ENCODE measurements at regions not wholly inside any gene's neighbourhood (a gene's known extent, or its start where the extent isn't known, plus 50 kb on each side); places are given as distances from the start of the nearest gene placed in this dataset.

- intact Hi-C loops (cut with micrococcal nuclease; ENCODE audit: unreplicated experiment): no loop called here
- BruUV-seq (replicated peaks): no TSS peak
- Histone ChIP-seq H4K20me1 (ENCODE audit: control insufficient read depth, insufficient read depth) (no peaks in the 10 kb centered on the region), H3K9ac (ENCODE audit: control insufficient read depth, insufficient read depth, low read length) (no peak overlapping the region), H3K9me3 (replicated peaks; ENCODE audit: control insufficient read depth, insufficient read depth, low read length) (no peaks in the 10 kb centered on the region), H3K79me2 (ENCODE audit: control insufficient read depth, insufficient read depth, low read length) (no peaks in the 10 kb centered on the region), H3K4me1 (ENCODE audit: control insufficient read depth, insufficient read depth, low read length) (no peaks in the 10 kb centered on the region), H3K27me3 (replicated peaks in 1 of 2; ENCODE audit: control insufficient read depth in 2 of 2, insufficient read depth in 2 of 2, low read length in 1 of 2) (no peaks in the 10 kb centered on the region; a peak in 1 of 4 replicates), H3K36me3 (ENCODE audit: control insufficient read depth in 2 of 2, insufficient read depth in 2 of 2, low read length in 1 of 2) (no peaks in the 10 kb centered on the region), H3K4me3 (no peak overlapping the region), H3K4me2 (ENCODE audit: control insufficient read depth, insufficient read depth) (no peak overlapping the region), H2AFZ (ENCODE audit: control insufficient read depth, low read depth, low read length) (no peak overlapping the region), H3K27ac (ENCODE audit: control insufficient read depth, insufficient read depth) (no peak overlapping the region)
- ATAC-seq (no peak), DNase-seq (ENCODE audit: low read depth, low spot score) (no peak), FAIRE-seq (no peak)
- in situ Hi-C loops (cut with MboI): no loop called here
- WGBS (ENCODE audit: insufficient coverage, insufficient replicate concordance, low lambda C conversion rate, missing lambda C conversion rate): 6% methylated on average over 5 of the region's 5 CpGs
- ChIA-PET SMC1A (ENCODE audit: uncharacterized antibody, unreplicated experiment) (no interaction called here), POLR2A (no interaction called here), CTCF (interaction anchor here (1.2 to 1.8 kb wide), 6 partner anchors 10 to 37 kb away, joined by 3 to 11 read pairs (median 4); no protein-coding TSS in a partner anchor), RAD21 (ENCODE audit: unreplicated experiment) (no interaction called here)
- TF ChIP-seq MYB (IDR thresholded peaks at IDR 0.05; ENCODE audit: borderline replicate concordance, low read depth, low read length) (no peak), ZNF384 (IDR thresholded peaks at IDR 0.05; ENCODE audit: borderline replicate concordance, low read depth, low read length) (no peak), RCOR1 (conservative IDR thresholded peaks at IDR 0.05; ENCODE audit: low read depth, low read length) (no peak), HCFC1 (IDR thresholded peaks at IDR 0.05; ENCODE audit: low read length) (no peak), CBX3 (IDR thresholded peaks at IDR 0.05; ENCODE audit: borderline replicate concordance, low read depth) (no peak), BACH1 (IDR thresholded peaks at IDR 0.05; ENCODE audit: borderline replicate concordance) (no peak), ASH2L (IDR thresholded peaks at IDR 0.05; ENCODE audit: borderline replicate concordance, low read depth) (no peak), STAT3 (IDR thresholded peaks at IDR 0.05; ENCODE audit: low read depth, low read length) (no peak), ZBTB33 (IDR thresholded peaks at IDR 0.05) (no peak), CHD4 (IDR thresholded peaks at IDR 0.05) (no peak), IKZF2 (IDR thresholded peaks at IDR 0.05) (no peak), EED (IDR thresholded peaks at IDR 0.05; ENCODE audit: low read depth) (no peak)
- TF ChIP-seq, protein P1, sequence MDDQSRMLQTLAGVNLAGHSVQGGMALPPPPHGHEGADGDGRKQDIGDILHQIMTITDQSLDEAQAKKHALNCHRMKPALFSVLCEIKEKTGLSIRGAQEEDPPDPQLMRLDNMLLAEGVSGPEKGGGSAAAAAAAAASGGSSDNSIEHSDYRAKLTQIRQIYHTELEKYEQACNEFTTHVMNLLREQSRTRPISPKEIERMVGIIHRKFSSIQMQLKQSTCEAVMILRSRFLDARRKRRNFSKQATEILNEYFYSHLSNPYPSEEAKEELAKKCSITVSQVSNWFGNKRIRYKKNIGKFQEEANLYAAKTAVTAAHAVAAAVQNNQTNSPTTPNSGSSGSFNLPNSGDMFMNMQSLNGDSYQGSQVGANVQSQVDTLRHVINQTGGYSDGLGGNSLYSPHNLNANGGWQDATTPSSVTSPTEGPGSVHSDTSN (IDR thresholded peaks at IDR 0.05; ENCODE audit: insufficient replicate concordance, low read depth, low read length): no peak
Measured at GRCh38 chr11:114893329-114893728, 215.0 kb downstream of the NXPE2 start.

All from GM12878 (cell line).